ENCODE measurements at regions not wholly inside any gene's neighbourhood (a gene's known extent, or its start where the extent isn't known, plus 50 kb on each side); places are given as distances from the start of the nearest gene placed in this dataset.
"Not testable (repeated sequence)": the region's sequence is repeated elsewhere in the genome, so short reads cannot be mapped to it uniquely, and the experiment has no call there.

- DNase-seq: no peak
Measured at GRCh38 chr2:52501715-52502475, 1265.7 kb upstream of the CHAC2 start.

GRCh38 chr2:52500561-52500960 lies 1267.0 kb upstream of the CHAC2 start:
- no peak for DNase-seq

GRCh38 chr2:52498077-52498750 lies 1269.4 kb upstream of the CHAC2 start:
- no peak for DNase-seq

- no peak for DNase-seq
Measured at GRCh38 chr2:52495816-52496215, 1271.8 kb upstream of the CHAC2 start.

GRCh38 chr2:52477166-52477565 lies 1290.4 kb upstream of the CHAC2 start:
- DNase-seq: no peak

- DNase-seq: no peak
Measured at GRCh38 chr2:52475590-52475989, 1292.0 kb upstream of the CHAC2 start.

- DNase-seq: no peak
Measured at GRCh38 chr2:52474091-52474490, 1293.5 kb upstream of the CHAC2 start.

- DNase-seq: no peak
Measured at GRCh38 chr2:52473526-52473925, 1294.1 kb upstream of the CHAC2 start.

- not testable (repeated sequence) for DNase-seq
Measured at GRCh38 chr2:52470457-52470856, 1297.1 kb upstream of the CHAC2 start.

GRCh38 chr2:52467189-52467588 lies 1300.4 kb upstream of the CHAC2 start:
- DNase-seq: no peak

GRCh38 chr2:52465287-52465686 lies 1302.3 kb upstream of the CHAC2 start:
- no peak for DNase-seq

- no peak for DNase-seq
Measured at GRCh38 chr2:52463457-52463856, 1304.1 kb upstream of the CHAC2 start.

GRCh38 chr2:52456561-52457377 lies 1310.8 kb upstream of the CHAC2 start:
- DNase-seq: no peak

GRCh38 chr2:52454962-52455361 lies 1312.6 kb upstream of the CHAC2 start:
- no peak for DNase-seq

- no peak for DNase-seq
Measured at GRCh38 chr2:52452201-52452600, 1315.4 kb upstream of the CHAC2 start.

GRCh38 chr2:52445686-52446085 lies 1321.9 kb upstream of the CHAC2 start:
- DNase-seq: no peak

GRCh38 chr2:52431352-52431760 lies 1336.2 kb upstream of the CHAC2 start:
- DNase-seq: no peak

- no peak for DNase-seq
Measured at GRCh38 chr2:52429740-52430139, 1337.9 kb upstream of the CHAC2 start.

- DNase-seq: no peak
Measured at GRCh38 chr2:52429171-52429570, 1338.4 kb upstream of the CHAC2 start.

GRCh38 chr2:52428224-52428623 lies 1339.4 kb upstream of the CHAC2 start:
- DNase-seq: no peak

GRCh38 chr2:52423655-52424054 lies 1343.9 kb upstream of the CHAC2 start:
- DNase-seq: no peak

- no peak for DNase-seq
Measured at GRCh38 chr2:52423111-52423510, 1344.5 kb upstream of the CHAC2 start.

GRCh38 chr2:52416340-52416739 lies 1351.3 kb upstream of the CHAC2 start:
- no peak for DNase-seq

All from NCI-H187 treated with DMSO at 0.1 percent for 48 hours (cell line).